ENCODE measurements at regions not wholly inside any gene's neighbourhood (a gene's known extent, or its start where the extent isn't known, plus 50 kb on each side); places are given as distances from the start of the nearest gene placed in this dataset.

DNA sequence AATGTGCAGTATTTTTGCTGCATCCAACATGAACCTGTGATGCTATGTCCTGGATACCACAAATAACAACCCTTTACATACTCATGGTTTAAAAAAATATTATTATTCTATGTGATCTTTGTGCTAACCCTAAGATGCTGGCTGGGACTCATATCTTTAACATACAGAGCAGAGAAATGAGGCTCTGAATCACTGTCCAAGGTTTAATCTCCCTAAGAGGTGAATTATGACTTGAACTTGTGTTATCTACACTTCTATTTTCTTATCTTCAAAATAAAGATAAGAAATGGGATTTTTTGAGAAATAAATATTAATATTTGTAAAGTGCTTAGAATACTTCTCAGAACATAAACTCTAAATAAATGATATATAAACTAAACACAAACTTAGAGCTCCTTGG lies 68.8 kb upstream of the GRIA1 start:
- Mint-ChIP-seq H3K9me3 (no peaks in the 10 kb centered on the region), H3K27me3 (ENCODE audit: insufficient read depth) (no peaks in the 10 kb centered on the region; the same call in 1 of the 2 replicates), H3K36me3 (ENCODE audit: low read depth) (no peaks in the 10 kb centered on the region), H3K4me3 (no peak overlapping the region), H3K27ac (no peak overlapping the region), H3K4me1 (ENCODE audit: low read depth) (no peaks in the 10 kb centered on the region)
- TF ChIP-seq, protein P1, sequence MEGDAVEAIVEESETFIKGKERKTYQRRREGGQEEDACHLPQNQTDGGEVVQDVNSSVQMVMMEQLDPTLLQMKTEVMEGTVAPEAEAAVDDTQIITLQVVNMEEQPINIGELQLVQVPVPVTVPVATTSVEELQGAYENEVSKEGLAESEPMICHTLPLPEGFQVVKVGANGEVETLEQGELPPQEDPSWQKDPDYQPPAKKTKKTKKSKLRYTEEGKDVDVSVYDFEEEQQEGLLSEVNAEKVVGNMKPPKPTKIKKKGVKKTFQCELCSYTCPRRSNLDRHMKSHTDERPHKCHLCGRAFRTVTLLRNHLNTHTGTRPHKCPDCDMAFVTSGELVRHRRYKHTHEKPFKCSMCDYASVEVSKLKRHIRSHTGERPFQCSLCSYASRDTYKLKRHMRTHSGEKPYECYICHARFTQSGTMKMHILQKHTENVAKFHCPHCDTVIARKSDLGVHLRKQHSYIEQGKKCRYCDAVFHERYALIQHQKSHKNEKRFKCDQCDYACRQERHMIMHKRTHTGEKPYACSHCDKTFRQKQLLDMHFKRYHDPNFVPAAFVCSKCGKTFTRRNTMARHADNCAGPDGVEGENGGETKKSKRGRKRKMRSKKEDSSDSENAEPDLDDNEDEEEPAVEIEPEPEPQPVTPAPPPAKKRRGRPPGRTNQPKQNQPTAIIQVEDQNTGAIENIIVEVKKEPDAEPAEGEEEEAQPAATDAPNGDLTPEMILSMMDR (IDR thresholded peaks at IDR 0.05) = no peak
- no peak for DNase-seq

DNA sequence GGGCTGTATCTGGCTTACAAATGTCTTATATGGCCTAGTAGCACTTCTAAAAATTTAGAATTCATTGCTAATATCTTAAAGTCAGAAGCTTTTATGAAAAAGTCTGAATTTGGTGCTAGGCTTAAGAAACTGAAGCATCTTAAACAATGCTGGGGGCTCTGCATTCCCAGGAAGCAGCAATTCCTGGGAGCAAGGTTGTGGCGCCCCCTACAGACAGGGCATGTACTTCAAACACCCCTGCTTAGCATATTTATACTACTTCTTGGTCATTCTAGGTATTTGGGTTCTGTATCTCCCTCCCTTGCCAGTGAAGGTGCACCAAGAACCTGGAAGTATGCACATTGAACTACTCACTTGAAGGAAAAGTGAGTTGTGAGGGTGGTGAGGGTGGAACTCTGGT lies 64.6 kb upstream of the GRIA1 start:
- no peaks in the 10 kb centered on the region for H3K9me3 Mint-ChIP-seq
- H3K27me3 Mint-ChIP-seq (ENCODE audit: insufficient read depth) = no peaks in the 10 kb centered on the region; the same call in 1 of the 2 replicates
- TF ChIP-seq, protein P1 (IDR thresholded peaks at IDR 0.05) = peak; percentile 55; the same call in 1 of the 2 replicates
- no peaks in the 10 kb centered on the region for H3K4me1 Mint-ChIP-seq (ENCODE audit: low read depth)
- H3K36me3 Mint-ChIP-seq (ENCODE audit: low read depth) = no peaks in the 10 kb centered on the region
- H3K4me3 Mint-ChIP-seq = no peak overlapping the region
- no peak overlapping the region for H3K27ac Mint-ChIP-seq
- DNase-seq = no peak

DNA sequence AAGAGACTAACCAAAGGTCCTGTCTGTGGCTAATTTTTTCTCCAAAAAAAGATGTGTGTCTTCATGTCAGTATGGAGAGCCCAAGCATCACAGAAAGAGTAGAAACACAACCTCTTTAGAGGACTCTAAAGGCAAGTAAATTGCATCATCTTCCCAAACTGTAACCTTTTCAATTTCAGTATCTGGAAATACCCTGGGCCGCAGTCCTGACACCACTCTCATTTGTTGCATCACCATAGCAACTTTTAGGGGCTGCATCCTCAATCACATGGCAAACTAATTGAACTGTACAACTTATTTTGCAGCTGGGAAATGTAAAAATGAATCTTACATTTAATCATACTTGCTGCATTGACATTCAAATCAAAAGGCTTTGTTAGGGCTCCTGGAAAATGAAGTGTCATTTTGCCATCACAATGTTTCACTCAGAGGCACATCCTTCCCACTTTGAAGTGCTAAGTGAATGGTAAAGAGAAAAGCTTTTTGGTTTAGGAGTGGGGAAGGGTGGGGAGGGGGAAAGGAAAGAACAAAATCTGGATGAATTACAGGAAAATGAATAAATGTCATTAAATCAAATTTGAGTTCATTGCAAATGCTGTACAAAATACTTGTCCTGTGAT lies 60.6 kb upstream of the GRIA1 start:
- TF ChIP-seq, protein P1 (IDR thresholded peaks at IDR 0.05) = no peak
- Mint-ChIP-seq H3K9me3 (no peaks in the 10 kb centered on the region), H3K4me3 (no peak overlapping the region)

DNA sequence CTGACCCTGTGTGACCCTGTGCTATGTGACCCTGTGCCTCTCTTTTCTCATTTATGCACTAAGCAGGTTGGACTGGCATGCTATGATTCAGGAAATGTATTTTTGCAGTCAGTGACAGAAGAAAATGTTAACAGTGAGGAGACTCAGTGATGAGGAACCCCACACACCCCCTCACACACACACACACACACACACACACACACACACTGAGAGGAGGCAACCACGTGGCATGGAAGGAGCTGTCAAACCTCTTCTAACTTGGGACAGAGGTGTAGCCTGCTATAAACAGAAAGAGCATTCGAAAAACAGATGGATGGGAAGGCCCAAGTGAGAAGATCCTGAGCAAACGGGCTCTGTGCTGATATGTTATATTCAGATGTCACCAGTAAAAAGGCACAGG lies 57.9 kb upstream of the GRIA1 start:
- Mint-ChIP-seq H3K4me1 (ENCODE audit: low read depth) (no peaks in the 10 kb centered on the region), H3K27ac (no peak overlapping the region), H3K36me3 (ENCODE audit: low read depth) (no peaks in the 10 kb centered on the region), H3K9me3 (no peaks in the 10 kb centered on the region), H3K4me3 (no peak overlapping the region), H3K27me3 (ENCODE audit: insufficient read depth) (peaks cover 2% of the 10 kb centered on the region; the same call in 1 of the 2 replicates)
- TF ChIP-seq, protein P1 (IDR thresholded peaks at IDR 0.05) = no peak
- DNase-seq = no peak

More for the DNA sequence above, 60.6 kb upstream of the GRIA1 start:
- Mint-ChIP-seq H3K27ac (no peak overlapping the region), H3K27me3 (ENCODE audit: insufficient read depth) (no peaks in the 10 kb centered on the region; the same call in 1 of the 2 replicates), H3K4me1 (ENCODE audit: low read depth) (no peaks in the 10 kb centered on the region), H3K36me3 (ENCODE audit: low read depth) (no peaks in the 10 kb centered on the region)
- no peak for DNase-seq

DNA sequence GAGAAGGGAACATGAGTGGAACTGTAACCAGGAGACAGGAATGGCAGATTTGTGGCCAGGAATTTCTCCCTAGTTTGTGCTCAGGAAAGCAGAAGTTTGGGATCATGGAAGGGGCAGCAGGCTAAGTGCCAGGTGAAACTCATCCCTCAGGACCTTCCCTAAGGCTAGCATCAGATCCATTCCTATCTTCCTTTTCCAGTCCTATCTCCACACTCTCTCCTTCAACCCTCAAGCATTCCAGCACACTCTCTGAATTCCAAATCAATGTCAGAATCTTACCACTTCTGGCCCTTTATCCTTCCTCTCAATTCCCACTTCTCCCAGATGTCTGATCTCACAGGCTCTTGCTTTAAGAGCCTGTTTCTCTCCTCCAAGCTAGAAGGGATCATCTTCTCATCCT lies 53.2 kb upstream of the GRIA1 start:
- Mint-ChIP-seq H3K9me3 (no peaks in the 10 kb centered on the region), H3K4me3 (no peak overlapping the region), H3K27me3 (ENCODE audit: insufficient read depth) (peaks cover 2% of the 10 kb centered on the region; the same call in 1 of the 2 replicates), H3K4me1 (ENCODE audit: low read depth) (no peaks in the 10 kb centered on the region), H3K36me3 (ENCODE audit: low read depth) (no peaks in the 10 kb centered on the region), H3K27ac (no peak overlapping the region)
- DNase-seq = no peak
- TF ChIP-seq, protein P1 (IDR thresholded peaks at IDR 0.05) = no peak

Measured in HFFc6 (cell line).